ENCODE measurements at regions not wholly inside any gene's neighbourhood (a gene's known extent, or its start where the extent isn't known, plus 50 kb on each side); places are given as distances from the start of the nearest gene placed in this dataset.

GRCh38 chr6:14442242-14442641 is 324.7 kb downstream of the CD83 start:
- DNase-seq = peak in 1 of 2 experiments; percentile 9

- no peak for DNase-seq
These were observed 326.2 kb downstream of the CD83 start for GRCh38 chr6:14443629-14444268.

DNA sequence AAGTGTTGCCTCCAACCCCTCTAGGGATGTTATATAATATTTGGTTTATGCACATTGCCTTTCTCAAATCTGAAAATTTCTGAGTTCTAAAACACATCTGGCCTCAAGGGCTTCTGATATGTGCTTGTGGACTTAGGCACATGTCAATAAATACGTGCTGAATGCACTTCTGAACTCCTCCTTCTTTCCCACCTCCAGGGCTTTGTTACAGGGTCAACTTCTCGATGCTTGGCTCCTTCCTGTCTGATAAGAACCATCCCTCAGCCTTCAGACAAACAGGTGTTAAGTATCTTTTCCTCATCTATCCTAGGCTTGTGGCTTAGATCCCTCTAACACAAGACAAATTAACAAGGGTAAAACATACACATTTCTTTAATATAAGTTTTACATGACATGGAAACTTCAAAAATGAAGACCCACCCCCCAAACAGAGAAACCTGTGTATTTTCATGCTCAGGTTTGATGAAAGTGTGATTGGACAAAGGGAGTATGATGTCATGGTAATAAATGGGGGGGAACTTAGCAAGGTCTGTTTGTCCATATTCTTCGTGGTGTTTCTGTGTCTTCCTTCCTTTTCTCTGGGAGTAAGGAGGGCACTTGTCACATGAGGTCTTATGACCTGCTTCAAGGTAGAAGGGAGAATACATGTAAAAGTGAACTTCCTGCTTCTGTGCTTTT is 326.9 kb downstream of the CD83 start:
- no peak for DNase-seq

DNA sequence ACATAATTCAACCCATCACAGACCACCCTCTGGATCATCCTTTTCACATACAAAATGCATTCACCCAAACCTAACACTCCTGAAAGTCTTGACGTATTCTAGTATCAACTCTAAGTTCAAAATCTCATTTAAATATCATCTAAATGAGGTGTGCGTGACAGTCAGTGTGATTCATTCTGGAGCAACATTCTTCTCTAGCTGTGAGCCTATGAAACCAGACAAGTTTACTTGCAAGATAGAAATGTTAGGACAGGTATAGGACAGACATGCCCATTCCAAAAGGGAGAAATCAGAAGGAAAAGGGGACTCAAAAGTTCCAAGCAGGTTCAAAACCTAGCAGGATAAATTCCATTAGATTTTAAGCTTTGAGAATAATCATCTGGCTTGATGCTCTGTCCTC is 329.7 kb downstream of the CD83 start:
- DNase-seq = no peak

DNA sequence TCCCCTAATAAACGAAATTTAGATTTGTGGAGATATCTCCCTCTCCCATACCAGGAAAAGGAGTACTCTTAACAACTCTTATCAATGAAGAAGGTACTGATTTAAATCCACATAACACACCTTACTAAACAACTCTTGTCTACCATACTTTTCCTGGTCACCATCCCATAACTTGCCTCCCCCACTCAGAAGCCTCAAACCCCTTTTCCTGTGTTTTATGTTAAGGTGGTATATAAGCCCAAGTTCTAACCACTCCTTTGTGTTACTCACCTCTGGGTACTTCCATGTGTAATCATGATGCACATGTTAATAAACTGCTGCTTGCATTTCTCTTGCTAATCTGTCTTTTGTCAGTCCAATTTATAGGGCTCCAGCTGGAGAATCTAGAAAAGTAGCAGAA is 330.7 kb downstream of the CD83 start:
- DNase-seq = no peak

GRCh38 chr6:14450133-14450504 is 332.5 kb downstream of the CD83 start:
- DNase-seq = peak; percentile 71 to 94

DNA sequence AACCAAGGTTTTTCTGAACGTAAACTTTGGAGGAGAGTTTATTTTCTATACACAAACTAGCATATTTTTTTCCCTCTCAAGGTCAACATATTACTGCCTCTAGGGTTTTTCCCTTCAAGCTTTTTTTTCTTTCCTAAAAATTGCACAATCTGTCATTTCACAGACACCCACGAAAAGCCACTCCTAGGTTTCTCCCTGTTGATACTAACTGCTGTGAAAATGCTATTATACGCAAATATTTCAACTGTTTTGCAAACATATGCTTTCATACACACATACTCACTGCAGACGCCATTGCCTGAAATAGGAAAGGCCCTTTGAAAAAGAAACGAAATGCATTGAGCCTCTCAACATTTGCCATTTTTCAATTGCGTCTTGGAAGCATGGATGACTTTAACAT is 333.0 kb downstream of the CD83 start:
- DNase-seq = peak in 1 of 2 experiments; percentile 43

GRCh38 chr6:14451594-14452374 is 334.2 kb downstream of the CD83 start:
- DNase-seq = no peak

DNA sequence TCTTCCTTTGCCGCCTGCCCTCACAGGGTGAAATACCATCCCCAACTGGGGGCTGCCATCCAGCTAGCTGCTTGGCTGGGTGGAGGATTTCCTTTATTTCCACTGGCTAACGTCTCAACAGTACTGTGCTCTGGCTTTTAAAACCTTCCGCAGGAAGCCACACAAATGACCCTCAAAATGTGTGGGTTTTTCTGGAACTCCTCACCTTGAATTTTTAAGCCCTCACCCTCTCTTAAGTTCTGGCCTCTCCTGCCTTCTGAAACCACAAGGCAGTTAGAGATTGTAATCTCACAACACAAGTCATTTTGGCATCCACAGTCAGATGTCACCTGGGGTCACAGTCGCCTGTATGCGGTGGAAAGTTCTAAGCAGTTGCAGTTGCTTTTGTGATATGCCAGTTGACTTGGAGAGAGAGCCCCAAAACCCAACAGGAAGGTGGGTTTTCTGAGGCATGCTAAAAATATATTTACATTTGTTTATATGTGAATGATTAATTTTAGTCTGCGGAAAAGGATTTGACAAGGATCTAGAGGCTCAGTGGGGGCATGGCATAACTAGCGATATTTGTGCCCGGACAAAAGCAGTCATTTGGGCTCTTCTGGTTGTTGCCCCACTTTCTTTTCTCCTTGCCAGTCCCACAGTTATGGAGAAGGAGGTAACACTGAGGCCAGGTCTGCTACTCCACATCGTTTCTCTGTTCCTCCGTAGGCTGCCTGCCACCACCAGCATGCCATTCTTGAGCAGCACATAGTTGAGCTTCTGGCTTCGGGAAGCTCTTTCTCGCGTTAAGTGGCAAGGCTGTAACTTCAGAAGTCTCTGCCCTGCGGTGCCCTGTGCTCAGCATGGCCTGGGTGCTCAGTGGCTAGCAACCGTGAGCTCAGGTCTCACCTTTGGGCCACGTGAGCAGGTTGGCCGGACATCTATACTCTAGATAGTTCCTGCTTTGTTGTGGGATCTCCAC is 335.3 kb downstream of the CD83 start:
- no peak for DNase-seq

DNA sequence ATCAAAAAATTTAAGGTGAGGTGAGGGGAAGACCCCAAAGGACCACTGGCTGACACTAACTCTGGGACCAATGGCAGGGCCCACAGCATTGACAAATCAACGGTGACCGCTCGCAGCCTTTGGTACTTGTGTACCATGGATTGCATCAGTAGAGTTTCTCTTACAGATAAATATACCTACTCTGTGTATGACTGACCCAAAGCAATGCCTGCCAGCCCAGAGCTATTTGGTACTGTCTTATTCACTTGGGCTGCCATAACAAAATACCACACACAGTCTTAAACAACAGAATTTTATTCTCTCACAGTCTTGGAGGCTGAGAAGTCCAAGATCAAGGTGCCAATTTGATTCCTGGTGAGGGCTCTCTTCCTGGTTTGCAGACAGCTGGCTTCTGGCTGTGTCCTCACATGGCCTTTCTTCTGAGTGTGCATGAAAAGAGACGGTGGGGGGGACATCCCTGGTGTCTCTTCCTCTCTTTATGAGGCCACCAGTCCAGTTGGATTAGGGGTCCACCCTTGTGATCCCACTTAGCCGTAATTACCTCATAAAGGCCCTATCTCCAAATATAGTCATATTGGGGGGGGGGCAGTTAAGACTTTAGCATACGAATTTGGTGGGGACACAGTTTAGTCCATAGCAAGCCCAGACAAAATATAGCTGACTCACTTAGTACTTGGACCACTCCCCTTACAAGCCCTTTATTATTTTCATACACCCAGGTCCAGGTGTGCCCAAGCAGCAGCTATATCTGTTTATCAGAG is 336.3 kb downstream of the CD83 start:
- no peak for DNase-seq

DNA sequence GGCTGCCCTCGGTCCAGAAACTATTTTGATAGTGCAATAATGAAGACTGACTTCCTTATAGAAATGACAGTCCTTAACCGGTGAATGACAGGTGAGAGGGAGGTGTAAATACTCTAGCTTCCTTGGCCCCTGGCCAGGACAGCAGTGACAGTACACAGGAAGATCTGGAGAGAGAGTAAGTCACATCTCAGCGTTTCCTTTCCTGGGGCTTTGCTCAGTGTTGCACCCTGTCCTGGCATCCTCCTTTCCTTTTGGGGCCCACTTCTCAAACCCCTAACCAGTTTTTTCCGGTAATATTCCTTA is 336.9 kb downstream of the CD83 start:
- peak; percentile 7 to 34 for DNase-seq

DNA sequence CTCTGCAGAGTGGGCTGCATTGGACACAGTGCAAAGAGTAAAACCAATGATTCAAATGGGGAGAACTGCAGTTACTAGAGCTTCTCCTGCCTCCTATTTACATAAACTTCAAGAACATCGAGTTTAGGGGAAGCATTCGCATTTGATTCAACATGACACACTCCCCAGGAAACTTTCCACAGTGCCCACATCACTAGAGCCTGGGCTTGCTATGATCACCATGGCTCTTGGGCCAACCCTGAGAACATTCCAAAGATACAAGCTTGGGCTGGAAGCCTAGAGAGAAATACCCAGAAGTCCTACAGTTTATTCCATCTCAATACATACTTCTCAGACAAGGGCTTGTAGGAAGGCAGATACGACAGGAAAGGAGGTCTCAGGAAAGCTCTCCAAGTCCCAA is 337.9 kb downstream of the CD83 start:
- DNase-seq = no peak

DNA sequence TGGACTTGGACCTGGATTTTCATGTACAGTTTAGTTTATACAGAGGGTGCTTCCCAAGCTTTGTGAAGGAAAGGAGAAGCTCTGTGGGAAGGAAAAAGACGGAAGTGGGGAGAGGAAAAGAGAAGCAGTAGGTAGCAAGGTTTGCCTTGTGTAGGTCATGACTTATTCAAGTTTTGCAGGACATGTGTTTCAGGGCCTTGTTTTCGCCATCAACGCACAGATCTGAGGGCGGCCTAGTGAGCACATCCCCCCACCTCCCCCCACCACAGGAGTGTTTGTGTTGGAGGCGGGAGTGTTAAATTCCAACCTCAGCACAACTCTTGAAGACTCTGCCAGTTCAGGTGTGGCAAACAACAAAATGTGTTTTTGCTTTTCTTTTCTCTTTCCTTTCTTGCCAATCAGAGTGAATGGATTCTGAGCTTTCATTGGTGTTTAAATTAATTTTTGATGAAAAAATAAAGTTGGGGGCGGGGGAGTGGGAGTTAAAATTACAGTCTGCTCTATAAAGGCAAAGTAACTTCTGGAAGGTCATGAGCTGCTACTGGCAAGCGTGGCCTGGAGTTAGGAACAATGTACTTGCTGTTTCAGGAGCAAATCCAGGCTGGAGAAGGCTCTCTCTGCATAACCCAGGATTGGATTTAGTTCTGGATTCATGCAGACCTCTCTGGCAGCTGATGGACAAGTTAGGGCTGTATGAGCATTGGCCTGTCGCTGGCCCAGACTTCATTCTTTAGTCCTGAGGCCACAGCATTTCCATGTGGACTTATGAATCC is 338.5 kb downstream of the CD83 start:
- no peak for DNase-seq

GRCh38 chr6:14456941-14457340 is 339.4 kb downstream of the CD83 start:
- no peak for DNase-seq

- DNase-seq = no peak
These were observed 341.2 kb downstream of the CD83 start for GRCh38 chr6:14458669-14459266.

DNA sequence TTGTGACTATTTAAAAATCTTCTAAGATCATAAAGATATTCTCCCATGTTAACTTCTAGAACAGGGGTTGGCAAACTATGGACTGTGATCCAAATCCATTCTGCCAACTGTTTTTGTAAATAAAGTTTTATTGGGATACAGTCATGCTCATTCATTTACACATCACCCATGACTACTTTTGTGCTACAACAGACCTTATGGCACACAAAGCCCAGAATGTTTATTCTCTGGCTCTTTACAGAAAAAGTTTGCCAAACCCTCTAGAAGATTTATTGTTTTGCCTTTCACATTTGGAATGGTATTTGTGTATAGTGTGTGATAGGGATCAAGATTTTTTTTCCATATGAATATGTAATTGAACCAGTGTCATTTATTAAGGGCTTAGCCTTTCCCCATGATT is 341.7 kb downstream of the CD83 start:
- no peak for DNase-seq

DNA sequence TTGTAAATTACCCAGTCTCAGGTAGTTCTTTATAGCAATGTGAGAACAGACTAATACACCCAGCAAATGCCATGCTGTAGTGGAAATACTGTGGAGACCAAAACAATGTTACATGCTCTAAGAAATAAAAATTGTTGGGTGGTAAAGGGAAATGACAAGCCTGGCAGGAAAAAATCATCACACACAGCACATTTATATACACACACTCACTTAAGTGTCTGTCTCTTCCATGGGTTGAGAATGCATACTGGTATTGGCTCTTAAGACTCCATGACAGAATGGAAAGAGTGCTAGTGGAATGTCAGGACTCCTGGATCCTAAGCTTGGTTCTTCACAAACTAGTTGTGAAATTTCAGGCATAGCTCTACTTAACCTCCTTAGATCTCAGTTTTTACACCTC is 343.0 kb downstream of the CD83 start:
- DNase-seq = no peak

DNA sequence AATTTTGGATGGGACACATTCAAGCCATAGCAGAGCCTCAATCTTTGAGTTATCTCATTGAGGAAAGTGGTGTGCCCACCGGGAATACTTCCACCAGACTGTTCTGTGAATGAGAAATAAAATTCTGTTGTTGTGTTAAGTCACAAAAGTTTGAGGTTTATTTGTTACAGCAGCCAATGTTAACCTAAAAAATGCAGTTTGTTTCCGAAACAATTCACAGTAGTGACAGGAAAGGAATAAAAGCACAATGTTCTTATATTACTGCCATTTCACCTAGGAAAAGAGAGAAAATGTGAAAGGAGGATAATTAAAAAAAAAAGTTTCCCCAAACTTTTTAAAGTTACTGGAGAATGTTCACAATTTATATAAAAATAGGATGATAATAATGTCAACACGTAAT is 344.6 kb downstream of the CD83 start:
- no peak for DNase-seq

DNA sequence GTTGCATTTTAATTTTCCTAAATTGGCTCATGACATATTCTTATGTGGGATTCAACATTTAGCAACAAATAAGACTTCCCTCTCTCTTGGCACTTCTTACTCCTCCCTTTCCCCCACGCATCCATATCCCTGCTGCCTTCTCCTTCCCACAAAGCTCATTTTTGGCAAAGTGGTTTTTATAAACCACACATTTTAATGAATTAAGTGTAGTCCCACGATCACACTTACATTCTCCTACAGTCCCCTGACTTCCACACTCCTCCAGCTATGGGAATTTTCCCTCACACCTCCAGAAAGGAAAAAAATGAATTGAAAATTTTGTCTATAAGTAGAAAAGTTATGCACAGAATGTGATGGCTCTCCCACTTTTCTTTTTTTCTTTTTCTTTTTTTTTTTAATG is 345.0 kb downstream of the CD83 start:
- no peak for DNase-seq

DNA sequence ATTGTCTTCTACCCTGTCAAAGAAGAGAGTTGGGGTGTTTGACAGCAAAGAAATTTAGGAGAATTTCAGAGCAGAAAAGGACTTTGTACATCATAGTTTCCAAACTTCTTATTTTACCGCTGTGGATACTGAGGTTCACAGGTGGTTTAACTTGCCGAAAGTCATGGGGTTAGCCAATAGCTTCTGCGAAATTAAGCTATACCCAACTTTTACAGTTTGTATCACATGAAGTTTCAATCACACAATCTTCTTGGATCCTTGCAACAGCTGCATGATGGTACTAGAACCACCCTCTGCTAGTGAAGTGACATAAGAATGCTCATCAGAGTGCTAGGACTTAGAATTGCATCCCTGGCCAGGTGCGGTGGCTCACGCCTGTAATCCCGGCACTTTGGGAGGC is 345.5 kb downstream of the CD83 start:
- DNase-seq = no peak

DNA sequence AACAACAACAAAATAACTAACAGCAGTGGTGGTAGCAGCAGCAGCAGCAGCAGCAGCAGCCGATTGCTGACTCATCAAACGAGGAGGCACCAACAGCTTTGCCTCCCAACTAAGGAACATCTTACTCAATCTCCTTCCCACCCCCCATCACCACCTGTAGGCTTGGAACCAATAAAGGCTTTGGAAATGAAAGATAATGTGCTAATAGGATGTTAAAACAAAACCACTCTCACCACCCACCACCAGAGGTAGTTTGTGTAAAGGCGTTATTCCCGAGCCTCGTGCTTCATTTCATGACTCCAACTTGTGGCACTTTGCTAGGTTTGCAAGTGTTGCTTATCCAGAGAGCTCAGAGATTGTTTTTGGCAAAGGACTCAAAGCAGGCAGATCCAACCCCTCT is 346.5 kb downstream of the CD83 start:
- no peak for DNase-seq
